Heart left ventricle (tissue), 13 donors: ENCODE measurements at regions not wholly inside any gene's neighbourhood (a gene's known extent, or its start where the extent isn't known, plus 50 kb on each side); places are given as distances from the start of the nearest gene placed in this dataset.

Source experiments
- POLR2A ChIP-seq, 2 donors: fragments of 450-650 bp; IDR thresholded peaks; one replicate each; pipeline ENCODE4 v1.6.1; 2017; ENCODE audit warnings: antibody characterized with exemption in 2 of 2, mild to moderate bottlenecking in 2 of 2, moderate library complexity in 2 of 2
- TF ChIP-seq, protein P1 (sequence below), 12 donors: fragments of 200-600 bp; sonication (generic) in 4 of 12; IDR thresholded peaks; one replicate each; pipeline versions ENCODE4 v1.5.0 to v1.8.0; 2018 to 2022; ENCODE audit warnings: antibody characterized with exemption in 12 of 12, mild to moderate bottlenecking in 5 of 12
- donor health status: ischemic (EF 13 %, LVEDD 7.1; RV severe dilation, severe dysfunction).
- donor health status: DM: no; HTN: yes; CAD: no.
- donor health status: DM: no; HTN: no; CAD: no.
- donor health status: ischemic (EF 25% LVEDD 6.9; RV normal size, moderate dysfunction).
- donor health status: ischemic (EF 25% LVEDD 5.7; RV mildly dilated, moderate dysfunction).
- donor health status: ischemic (EF 35%, LVEDD 5.7; RV mildly dilated, moderate dysfunction).
- donor health status: nonischemic (EF 11% LVEDD 7.7; RV severe dilation, severe dysfunction).
- donor health status: DM: yes; HTN: yes; CAD: no.
- donor health status: PGD.
- donor health status: ischemic (EF 29% LVEDD 5.4; RV normal size, mild dysfunction).
- donor health status: nonischemic (EF 23%, LVEDD 6.1; RV moderate dilation, normal function).

GRCh38 chr5:166195981-166196380 is 2095.5 kb upstream of the WWC1 start:
- TF ChIP-seq, protein P1, sequence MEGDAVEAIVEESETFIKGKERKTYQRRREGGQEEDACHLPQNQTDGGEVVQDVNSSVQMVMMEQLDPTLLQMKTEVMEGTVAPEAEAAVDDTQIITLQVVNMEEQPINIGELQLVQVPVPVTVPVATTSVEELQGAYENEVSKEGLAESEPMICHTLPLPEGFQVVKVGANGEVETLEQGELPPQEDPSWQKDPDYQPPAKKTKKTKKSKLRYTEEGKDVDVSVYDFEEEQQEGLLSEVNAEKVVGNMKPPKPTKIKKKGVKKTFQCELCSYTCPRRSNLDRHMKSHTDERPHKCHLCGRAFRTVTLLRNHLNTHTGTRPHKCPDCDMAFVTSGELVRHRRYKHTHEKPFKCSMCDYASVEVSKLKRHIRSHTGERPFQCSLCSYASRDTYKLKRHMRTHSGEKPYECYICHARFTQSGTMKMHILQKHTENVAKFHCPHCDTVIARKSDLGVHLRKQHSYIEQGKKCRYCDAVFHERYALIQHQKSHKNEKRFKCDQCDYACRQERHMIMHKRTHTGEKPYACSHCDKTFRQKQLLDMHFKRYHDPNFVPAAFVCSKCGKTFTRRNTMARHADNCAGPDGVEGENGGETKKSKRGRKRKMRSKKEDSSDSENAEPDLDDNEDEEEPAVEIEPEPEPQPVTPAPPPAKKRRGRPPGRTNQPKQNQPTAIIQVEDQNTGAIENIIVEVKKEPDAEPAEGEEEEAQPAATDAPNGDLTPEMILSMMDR (IDR thresholded peaks at IDR 0.05) = no peak
- no peak for TF ChIP-seq POLR2A (IDR thresholded peaks at IDR 0.05)
